Smooth muscle cell (in vitro differentiated cells): ENCODE measurements at regions not wholly inside any gene's neighbourhood (a gene's known extent, or its start where the extent isn't known, plus 50 kb on each side); places are given as distances from the start of the nearest gene placed in this dataset.
"Not testable (repeated sequence)": the region's sequence is repeated elsewhere in the genome, so short reads cannot be mapped to it uniquely, and the experiment has no call there.

Source experiments
- DNase-seq: peaks from one replicate; lab custom pipeline; 2025; ENCODE audit not compliant: unreplicated experiment; lab: John Stamatoyannopoulos, UW
- H2AFZ ChIP-seq: fragments of 200-600 bp; sonication (generic); 2 replicates; pipeline ENCODE4 v1.6.0; 2016; ENCODE audit warnings: antibody characterized with exemption, low read depth, mild to moderate bottlenecking
- H3F3A ChIP-seq: fragments of 200-600 bp; sonication (generic); 2 replicates; pipeline ENCODE4 v1.6.0; 2017; ENCODE audit warnings: antibody characterized with exemption, low read depth
- H3K27ac ChIP-seq: fragments of 200-600 bp; sonication (generic); 2 replicates; pipeline ENCODE4 v1.5.1; 2016; ENCODE audit warnings: low read depth, mild to moderate bottlenecking
- H3K27me3 ChIP-seq: fragments of 200-600 bp; sonication (generic); 2 replicates; pipeline ENCODE4 v1.6.1; 2016; ENCODE audit warnings: low read depth, mild to moderate bottlenecking
- H3K36me3 ChIP-seq: fragments of 200-600 bp; sonication (generic); 2 replicates; pipeline ENCODE4 v1.5.1; 2016; ENCODE audit warnings: low read depth
- H3K4me1 ChIP-seq: fragments of 200-600 bp; sonication (generic); 2 replicates; pipeline ENCODE4 v1.5.1; 2016; ENCODE audit warnings: low read depth
- H3K4me2 ChIP-seq: fragments of 200-600 bp; sonication (generic); 2 replicates; pipeline ENCODE4 v1.6.0; 2016; ENCODE audit warnings: mild to moderate bottlenecking
- H3K4me3 ChIP-seq: fragments of 200-600 bp; sonication (generic); 2 replicates; pipeline ENCODE4 v1.5.1; 2016; ENCODE audit warnings: mild to moderate bottlenecking
- H3K79me2 ChIP-seq: fragments of 200-600 bp; sonication (generic); 2 replicates; pipeline ENCODE4 v1.6.0; 2016; ENCODE audit warnings: low read depth, mild to moderate bottlenecking
- H3K9ac ChIP-seq: fragments of 200-600 bp; sonication (generic); 2 replicates; pipeline ENCODE4 v1.6.0; 2016; ENCODE audit warnings: low read depth
- H3K9me3 ChIP-seq: fragments of 200-600 bp; sonication (generic); replicated peaks from 2 replicates; pipeline ENCODE4 v1.5.1; 2016; ENCODE audit warnings: low read depth
- H4K20me1 ChIP-seq: fragments of 200-600 bp; sonication (generic); 2 replicates; pipeline ENCODE4 v1.6.0; 2016; ENCODE audit warnings: low read depth
- CTCF ChIP-seq: fragments of 200-600 bp; sonication (generic); IDR thresholded peaks from 2 replicates; pipeline ENCODE4 v1.5.1; 2017; ENCODE audit warnings: borderline replicate concordance, mild to moderate bottlenecking, antibody characterized with exemption; ENCODE audit not compliant: insufficient read depth, poor library complexity, severe bottlenecking
- WGBS: methylation state at CpG from one replicate; pipeline ENCODE4 v1.1.7; 2016; ENCODE audit warnings: low lambda C conversion rate; 5-methylcytosine and 5-hydroxymethylcytosine counted together

- Histone ChIP-seq H3K4me2 (no peak overlapping the region), H3K36me3 (no peaks in the 10 kb centered on the region), H3K27ac (no peak overlapping the region), H3K27me3 (peaks cover 6% of the 10 kb centered on the region), H3F3A (no peaks in the 10 kb centered on the region), H3K79me2 (no peaks in the 10 kb centered on the region), H3K9me3 (peaks cover 10% of the 10 kb centered on the region), H4K20me1 (no peaks in the 10 kb centered on the region), H3K4me1 (no peaks in the 10 kb centered on the region), H2AFZ (no peak overlapping the region), H3K9ac (no peak overlapping the region), H3K4me3 (no peak overlapping the region)
- no peak for DNase-seq
- WGBS, result 98% methylated on average over 5 of the region's 7 CpGs
- TF ChIP-seq CTCF, result no peak
Measured at GRCh38 chr13:38462605-38463004, 113.0 kb downstream of the UFM1 start.

GRCh38 chr13:38463048-38463447 lies 113.4 kb downstream of the UFM1 start:
- no peak overlapping the region for H3K4me3 ChIP-seq
- H3K9me3 ChIP-seq, result peaks cover 10% of the 10 kb centered on the region
- H3K27ac ChIP-seq, result no peak overlapping the region
- H3K79me2 ChIP-seq, result no peaks in the 10 kb centered on the region
- H3K4me1 ChIP-seq, result no peaks in the 10 kb centered on the region
- peaks cover 6% of the 10 kb centered on the region for H3K27me3 ChIP-seq
- H2AFZ ChIP-seq, result no peak overlapping the region
- no peaks in the 10 kb centered on the region for H4K20me1 ChIP-seq
- H3K4me2 ChIP-seq, result no peak overlapping the region
- DNase-seq, result no peak
- no peaks in the 10 kb centered on the region for H3K36me3 ChIP-seq
- 81% methylated on average over 3 of the region's 3 CpGs for WGBS
- TF ChIP-seq CTCF, result no peak
- no peaks in the 10 kb centered on the region for H3F3A ChIP-seq
- no peak overlapping the region for H3K9ac ChIP-seq

- H3K9ac ChIP-seq, H3K4me2 ChIP-seq, DNase-seq, H3K27me3 ChIP-seq, H4K20me1 ChIP-seq, H3K36me3 ChIP-seq, H3K4me3 ChIP-seq, H3K79me2 ChIP-seq, H3K4me1 ChIP-seq, H3F3A ChIP-seq, H3K9me3 ChIP-seq, H3K27ac ChIP-seq, H2AFZ ChIP-seq: not testable (repeated sequence)
- WGBS, result 89% methylated on average over 26 of the region's 34 CpGs
Measured at GRCh38 chr13:38472411-38472810, 122.8 kb downstream of the UFM1 start.

GRCh38 chr13:38473305-38473704 lies 123.7 kb downstream of the UFM1 start:
- no peaks in the 10 kb centered on the region for H3F3A ChIP-seq
- no peak overlapping the region for H3K4me2 ChIP-seq
- H3K27me3 ChIP-seq, result no peaks in the 10 kb centered on the region
- no peak overlapping the region for H3K9ac ChIP-seq
- no peak for DNase-seq
- H3K4me1 ChIP-seq, result no peaks in the 10 kb centered on the region
- H3K27ac ChIP-seq, result no peak overlapping the region
- no peak overlapping the region for H2AFZ ChIP-seq
- no peak for TF ChIP-seq CTCF
- H3K79me2 ChIP-seq, result no peaks in the 10 kb centered on the region
- no peaks in the 10 kb centered on the region for H3K9me3 ChIP-seq
- H3K36me3 ChIP-seq, result no peaks in the 10 kb centered on the region
- WGBS, result 97% methylated on average over 5 of the region's 5 CpGs
- H3K4me3 ChIP-seq, result no peak overlapping the region
- no peaks in the 10 kb centered on the region for H4K20me1 ChIP-seq
